ENCODE measurements at regions not wholly inside any gene's neighbourhood (a gene's known extent, or its start where the extent isn't known, plus 50 kb on each side); places are given as distances from the start of the nearest gene placed in this dataset.

GRCh38 chr15:80321853-80322252 lies 69.8 kb upstream of the CTXND1 start:
- ATAC-seq (no peak), DNase-seq (ENCODE audit: low spot score) (no peak)
- H3K4me3 Mint-ChIP-seq = no peak overlapping the region
- no peaks in the 10 kb centered on the region for H3F3A ChIP-seq (replicated peaks; ENCODE audit: low read depth)
- H3K27ac ChIP-seq (ENCODE audit: low read depth) = no peak overlapping the region
- H2AFZ ChIP-seq = no peak overlapping the region
- peaks cover 3% of the 10 kb centered on the region for H3K27me3 Mint-ChIP-seq (ENCODE audit: insufficient read depth, low read depth, poor library complexity)
- no peak overlapping the region for H3K4me3 ChIP-seq
- TF ChIP-seq STAT1 (IDR thresholded peaks at IDR 0.05; ENCODE audit: unreplicated experiment) = no peak
- no peak for TF ChIP-seq JUNB (IDR thresholded peaks at IDR 0.05; ENCODE audit: unreplicated experiment)
- TF ChIP-seq ZNF114 (CRISPR knock-in tag; IDR thresholded peaks at IDR 0.05) = no peak
- no peak for TF ChIP-seq REST (IDR thresholded peaks at IDR 0.05; ENCODE audit: unreplicated experiment)
- no peak for TF ChIP-seq NANOG (IDR thresholded peaks at IDR 0.05; ENCODE audit: borderline replicate concordance)
- TF ChIP-seq ZNF462 (CRISPR knock-in tag; IDR thresholded peaks at IDR 0.05) = no peak
- no peak for TF ChIP-seq POLR2AphosphoS5 (IDR thresholded peaks at IDR 0.05; ENCODE audit: low read depth)
- TF ChIP-seq EZH2 (IDR thresholded peaks at IDR 0.05; ENCODE audit: low read depth, unreplicated experiment) = no peak
- no peak for TF ChIP-seq ZNF331 (CRISPR knock-in tag; IDR thresholded peaks at IDR 0.05; ENCODE audit: low read depth)
- no peak for TF ChIP-seq EZH2phosphoT487 (IDR thresholded peaks at IDR 0.05; ENCODE audit: unreplicated experiment)
- no peak for TF ChIP-seq CTCF (conservative IDR thresholded peaks at IDR 0.05; ENCODE audit: low read depth in 2 of 2)
- no peak for TF ChIP-seq ETS1 (IDR thresholded peaks at IDR 0.05)
- no peak for TF ChIP-seq CREB1 (CRISPR knock-in tag; IDR thresholded peaks at IDR 0.05; ENCODE audit: low read depth)
- no peaks in the 10 kb centered on the region for H3K27me3 ChIP-seq (ENCODE audit: insufficient read depth)
- H3K4me1 ChIP-seq (ENCODE audit: insufficient read depth) = no peaks in the 10 kb centered on the region; the same call in 1 of the 2 replicates
- H3K27ac Mint-ChIP-seq = no peak overlapping the region
- H3K4me2 ChIP-seq = no peak overlapping the region
- H4K20me1 ChIP-seq (replicated peaks; ENCODE audit: insufficient read depth) = no peaks in the 10 kb centered on the region
- H3K36me3 Mint-ChIP-seq (ENCODE audit: low read depth) = peaks cover 3% of the 10 kb centered on the region; the same call in 1 of the 3 replicates
- no peaks in the 10 kb centered on the region for H3K79me2 ChIP-seq (replicated peaks; ENCODE audit: insufficient read depth)
- peaks cover 12% of the 10 kb centered on the region; the same call in 2 of the 3 replicates for H3K9me3 Mint-ChIP-seq
- H3K9me2 ChIP-seq (ENCODE audit: insufficient read depth) = no peaks in the 10 kb centered on the region
- peaks cover 5% of the 10 kb centered on the region; the same call in 1 of the 3 replicates for H3K4me1 Mint-ChIP-seq
- H3K36me3 ChIP-seq (ENCODE audit: insufficient read depth) = no peaks in the 10 kb centered on the region
